HG03457 (cell line): ENCODE measurements at regions not wholly inside any gene's neighbourhood (a gene's known extent, or its start where the extent isn't known, plus 50 kb on each side); places are given as distances from the start of the nearest gene placed in this dataset.
"Not testable (repeated sequence)": the region's sequence is repeated elsewhere in the genome, so short reads cannot be mapped to it uniquely, and the experiment has no call there.

Experiments
- ATAC-seq: cut with Tn5 transposase; IDR thresholded peaks from one replicate; pipeline ENCODE4 v1.9.1; 2021; ENCODE audit warnings: moderate number of reproducible peaks; ENCODE audit not compliant: unreplicated experiment

- no peak for ATAC-seq
These were observed 155.4 kb downstream of the SEC23IP start for GRCh38 chr10:120047926-120048325.

DNA sequence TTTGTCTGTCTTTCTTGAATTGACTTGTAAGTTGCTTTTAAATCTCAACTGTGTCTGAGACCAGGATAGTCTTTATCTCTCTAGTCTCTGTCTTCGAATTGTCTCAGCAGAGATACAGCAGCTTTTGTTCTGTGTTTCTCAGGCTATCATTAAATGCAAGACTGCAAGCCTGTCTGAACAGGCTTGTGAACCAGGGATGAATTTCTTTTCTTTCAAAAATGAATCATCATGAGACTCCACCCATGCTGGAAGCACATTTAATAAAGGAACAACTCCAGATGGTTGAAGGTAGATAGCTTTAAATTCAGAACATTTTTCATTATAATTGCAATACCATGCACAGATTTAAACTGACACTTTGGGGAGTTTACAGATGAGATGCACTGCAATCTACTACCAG lies 155.9 kb downstream of the SEC23IP start:
- no peak for ATAC-seq

DNA sequence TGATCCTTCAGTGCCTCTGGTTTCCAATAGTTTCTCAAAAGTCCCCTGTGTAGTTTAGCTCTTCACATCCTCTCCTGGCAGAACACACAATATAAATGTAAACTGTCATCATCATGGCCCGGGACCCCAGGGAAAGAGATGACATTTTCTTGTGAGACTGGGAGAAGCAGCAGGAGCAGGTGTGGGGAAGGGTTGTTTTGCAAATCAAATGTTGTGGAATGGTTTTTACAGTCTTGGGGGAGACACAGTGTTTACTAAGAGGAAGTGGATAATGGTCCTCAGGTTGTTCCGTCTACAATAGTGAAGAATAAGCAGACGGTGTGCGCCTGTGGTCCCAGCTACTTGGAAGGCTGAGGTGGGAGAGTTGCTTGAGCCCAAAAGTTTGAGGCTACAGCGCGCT lies 159.1 kb downstream of the SEC23IP start:
- ATAC-seq = no peak

DNA sequence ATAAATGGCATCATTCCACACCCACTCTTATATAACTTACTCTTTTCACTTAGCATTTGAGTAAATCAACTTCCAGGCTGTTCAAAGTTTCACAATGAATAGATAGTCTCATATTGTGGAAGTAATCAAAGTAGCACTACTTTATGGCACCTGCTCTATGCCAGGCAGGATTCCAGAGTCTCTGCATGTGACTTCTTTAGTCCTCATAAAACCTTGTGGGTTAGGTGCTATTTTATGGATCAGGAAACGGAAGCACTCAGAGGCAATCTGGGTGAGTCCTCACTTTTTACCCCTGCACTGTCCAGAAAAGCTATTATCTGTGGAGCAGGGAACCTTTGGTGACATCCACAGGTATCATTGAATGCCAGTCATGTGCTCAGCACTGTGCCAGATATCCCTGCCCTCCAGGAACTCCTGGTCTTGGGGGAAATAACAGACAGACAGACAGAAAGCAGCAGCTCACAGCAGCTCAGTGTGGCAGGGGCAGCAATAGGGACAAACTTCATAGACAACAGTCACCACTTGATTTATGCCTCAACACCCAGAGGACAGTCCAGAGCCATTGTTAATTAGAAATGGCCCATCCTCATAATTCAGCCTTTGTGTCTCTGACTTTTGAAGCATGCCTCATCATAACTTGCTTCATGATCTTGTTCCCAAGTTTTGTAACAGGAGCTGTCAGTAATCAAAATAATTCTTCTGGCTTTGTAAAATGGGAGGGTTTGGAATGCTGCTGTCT lies 160.6 kb downstream of the SEC23IP start:
- ATAC-seq = no peak

GRCh38 chr10:120059790-120060189 lies 167.3 kb downstream of the SEC23IP start:
- not testable (repeated sequence) for ATAC-seq

- no peak for ATAC-seq
These were observed 174.9 kb downstream of the SEC23IP start for GRCh38 chr10:120067427-120067826.

DNA sequence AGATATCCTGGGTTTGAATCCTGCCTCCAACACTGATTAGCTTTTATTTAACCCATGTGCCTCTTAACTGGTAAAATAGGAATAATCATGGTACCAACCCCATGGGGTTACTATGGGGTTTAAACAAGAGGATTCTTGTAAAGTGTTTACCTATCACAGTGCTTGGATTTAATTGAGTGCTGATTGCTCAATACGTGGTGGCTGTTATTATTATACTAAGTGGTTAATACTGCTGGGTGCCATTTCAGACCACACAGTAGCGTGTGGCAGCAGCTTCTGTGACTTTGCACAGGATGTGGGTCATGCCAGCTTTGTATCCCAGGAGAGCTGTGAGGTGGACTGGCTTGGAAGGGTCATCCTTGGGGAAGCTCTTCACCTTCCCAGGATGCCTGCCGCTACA lies 177.2 kb downstream of the SEC23IP start:
- ATAC-seq = no peak

GRCh38 chr10:120075349-120075748 lies 182.8 kb downstream of the SEC23IP start:
- no peak for ATAC-seq

- no peak for ATAC-seq
These were observed 184.6 kb downstream of the SEC23IP start for GRCh38 chr10:120076996-120077706.

DNA sequence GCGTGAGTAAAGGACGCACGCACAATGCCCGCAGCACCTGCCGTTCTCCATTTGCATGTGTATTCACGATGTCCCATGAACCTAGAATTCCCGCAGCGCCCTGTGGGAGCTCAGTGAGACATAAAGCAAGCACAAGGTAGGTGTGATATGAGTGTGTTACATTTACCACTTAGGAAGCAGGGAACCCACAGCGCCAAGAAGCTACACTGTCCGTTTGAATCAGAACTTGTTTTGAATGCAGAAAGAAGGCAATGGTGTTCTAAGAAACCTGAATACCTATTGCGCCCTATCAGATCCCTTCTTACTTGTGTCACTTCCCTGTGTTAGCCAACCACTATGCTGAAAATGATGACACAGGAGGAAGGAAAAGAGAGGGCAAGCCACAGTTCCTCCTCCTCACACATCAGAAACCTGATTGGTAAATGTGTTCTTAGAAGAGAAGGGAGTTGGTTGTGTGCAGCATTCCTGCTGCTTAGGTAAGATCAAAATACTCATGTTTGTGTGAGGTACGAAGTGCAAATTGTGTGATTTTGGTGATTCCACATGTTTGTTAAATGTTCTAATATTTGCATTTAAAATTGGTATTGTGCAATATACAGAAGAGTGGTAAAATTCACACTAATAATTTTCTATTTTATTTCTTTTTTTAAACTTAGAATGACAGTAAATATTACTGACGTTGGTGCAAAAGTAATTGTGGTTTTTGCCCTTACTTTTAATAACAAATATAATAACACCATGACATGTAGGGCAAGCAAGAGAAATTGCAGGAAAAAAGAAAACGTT lies 185.4 kb downstream of the SEC23IP start:
- no peak for ATAC-seq

GRCh38 chr10:120085096-120085796 lies 192.7 kb downstream of the SEC23IP start:
- ATAC-seq = no peak

DNA sequence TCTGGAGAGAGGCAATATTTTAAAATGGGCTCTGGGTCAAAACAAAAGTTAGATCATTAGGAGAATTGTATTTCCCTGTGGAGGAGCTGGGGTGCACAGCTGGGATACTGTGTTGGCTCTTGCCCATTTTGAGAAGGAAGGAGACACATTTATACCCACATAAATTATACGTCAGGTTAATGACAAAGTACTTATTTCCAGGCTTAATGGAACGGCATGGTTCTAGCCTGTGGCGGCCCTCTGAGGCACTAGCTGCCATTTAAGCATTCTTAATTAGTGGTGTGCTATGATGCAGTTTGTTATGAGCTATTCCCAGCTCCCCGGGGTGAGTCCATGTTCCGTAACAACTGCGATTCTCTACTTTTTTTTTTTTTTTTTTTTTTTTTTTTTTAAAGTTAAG lies 193.5 kb downstream of the SEC23IP start:
- no peak for ATAC-seq

DNA sequence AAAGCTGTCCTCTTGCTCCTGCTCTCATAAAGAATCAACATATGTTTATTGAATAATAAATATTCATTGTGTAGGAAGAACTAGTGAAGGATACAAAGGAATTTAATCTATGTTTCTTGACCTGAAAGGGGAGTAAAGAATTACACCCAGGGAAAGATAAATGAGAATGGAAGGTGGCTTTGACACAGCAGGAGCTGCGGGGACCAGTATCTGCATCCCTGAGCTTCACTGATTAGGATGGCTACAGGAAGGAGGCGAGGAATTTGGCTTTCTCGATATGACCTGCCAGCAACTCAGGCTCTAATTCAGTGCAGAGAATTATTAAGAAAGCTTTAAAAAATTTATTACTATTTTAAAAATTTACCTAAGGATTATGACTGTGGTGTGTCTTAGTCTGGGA lies 194.6 kb downstream of the SEC23IP start:
- no peak for ATAC-seq

DNA sequence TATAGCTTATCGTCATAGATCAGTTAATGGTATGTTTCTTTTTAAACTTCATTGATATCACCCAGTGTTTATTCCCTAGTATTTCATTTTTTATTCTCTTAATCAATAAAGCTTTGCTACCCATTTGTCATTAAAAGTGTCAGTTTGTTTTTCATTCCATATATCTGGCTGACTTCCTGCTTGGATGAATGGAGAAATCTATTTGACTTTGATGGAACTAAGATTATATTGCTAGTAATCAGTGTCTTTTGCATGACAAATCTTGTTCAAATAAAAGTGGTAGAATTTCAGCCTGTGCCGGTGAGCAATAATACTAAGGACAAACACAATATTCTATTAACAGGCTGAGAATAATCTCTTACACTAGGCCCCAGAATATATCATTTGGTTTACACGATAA lies 203.3 kb downstream of the SEC23IP start:
- ATAC-seq = no peak

DNA sequence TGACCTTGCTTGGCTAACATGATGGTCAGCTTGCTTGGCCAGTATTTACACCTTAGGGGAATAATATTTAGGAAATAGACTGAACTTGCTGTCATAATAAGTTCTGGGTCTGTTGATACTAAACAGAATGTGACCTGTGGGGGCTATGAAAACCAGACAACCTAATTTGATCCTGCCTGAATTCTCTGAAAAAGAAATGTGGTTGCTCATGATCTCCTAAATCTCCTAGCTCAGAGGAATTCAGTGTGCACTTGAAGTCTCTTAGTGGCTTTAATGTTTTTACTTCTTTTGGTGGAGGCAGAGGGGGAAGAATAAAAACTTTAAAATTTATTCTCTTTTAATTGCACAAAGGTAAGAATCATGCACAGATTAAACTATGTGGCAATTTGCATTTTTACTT lies 205.2 kb downstream of the SEC23IP start:
- ATAC-seq = no peak

- no peak for ATAC-seq
These were observed 205.9 kb downstream of the SEC23IP start for GRCh38 chr10:120098232-120098930.

DNA sequence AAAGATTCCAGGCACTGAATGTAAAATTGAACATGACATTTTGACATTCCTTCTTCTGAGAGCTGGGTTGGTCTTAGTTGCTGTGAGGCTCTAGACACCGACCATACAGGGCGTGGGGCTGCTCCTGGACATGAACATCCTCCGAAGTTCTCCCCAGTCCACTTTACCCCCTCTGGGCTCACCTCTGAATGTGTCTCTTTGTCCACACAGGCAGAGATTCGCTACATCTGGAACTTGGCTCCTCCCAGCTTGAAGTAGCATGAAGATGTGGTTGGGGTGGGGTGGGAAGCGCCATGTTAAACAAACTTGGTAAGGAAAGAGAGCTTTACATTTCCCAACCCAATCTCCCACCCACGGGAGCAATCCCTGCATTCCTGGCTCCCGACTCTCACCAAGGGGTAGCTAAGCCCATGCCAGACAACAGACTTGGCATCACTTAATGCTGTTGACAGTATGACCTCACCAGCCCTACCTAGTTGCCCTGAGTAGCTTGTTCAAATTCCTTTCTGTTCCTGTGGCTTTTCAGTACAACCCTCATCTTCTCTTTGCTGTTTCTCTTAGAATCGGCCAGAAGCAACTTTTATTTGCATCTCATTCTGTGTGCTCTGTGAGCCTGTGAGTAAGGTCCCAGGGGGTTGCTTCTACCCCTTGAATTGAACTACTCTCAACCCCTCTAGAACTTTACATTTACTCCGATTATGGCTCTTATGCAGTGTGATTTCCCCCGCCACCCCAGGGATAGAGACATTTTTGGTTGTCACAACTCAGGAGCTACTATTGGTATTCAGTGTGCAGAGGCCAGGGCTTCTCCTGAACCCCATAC lies 211.4 kb downstream of the SEC23IP start:
- no peak for ATAC-seq

- ATAC-seq = no peak
These were observed 212.5 kb downstream of the SEC23IP start for GRCh38 chr10:120105001-120105400.

DNA sequence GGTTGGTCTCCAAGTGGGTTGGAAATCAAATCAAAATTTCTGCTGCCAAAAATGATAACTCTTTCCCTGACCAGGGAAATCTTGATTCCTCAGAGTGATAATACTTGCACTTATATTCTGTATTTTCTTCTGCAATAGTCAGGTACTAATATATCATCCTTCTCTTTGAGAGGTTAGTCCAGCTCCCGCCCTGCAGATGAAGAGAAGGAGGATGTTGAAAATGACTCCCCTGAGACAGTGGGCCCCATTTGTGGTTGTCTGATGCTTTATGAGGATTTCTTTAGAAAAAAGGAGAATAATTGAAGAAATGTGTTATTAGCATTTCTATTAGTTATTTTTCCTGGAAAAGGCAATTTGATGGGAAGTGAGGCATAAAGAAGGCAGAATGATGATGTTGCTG lies 213.0 kb downstream of the SEC23IP start:
- no peak for ATAC-seq

GRCh38 chr10:120108916-120109315 lies 216.4 kb downstream of the SEC23IP start:
- no peak for ATAC-seq
